Keratinocyte (primary cell): ENCODE measurements at regions not wholly inside any gene's neighbourhood (a gene's known extent, or its start where the extent isn't known, plus 50 kb on each side); places are given as distances from the start of the nearest gene placed in this dataset.

ENCODE experiments used
- EZH2 ChIP-seq: IDR thresholded peaks from one replicate; pipeline ENCODE4 v1.6.1; 2012; ENCODE audit warnings: inconsistent platforms, mild to moderate bottlenecking, low read length, moderate library complexity
- TF ChIP-seq, protein P1 (sequence below), 3 experiments: IDR thresholded peaks in 1 of 3; conservative IDR thresholded peaks in 1 of 3; optimal IDR thresholded peaks in 1 of 3; 2 replicates in 2 of 3; 3 replicates in 1 of 3; pipeline versions ENCODE3 to v1.5.1; 2011; ENCODE audit warnings: low read length in 3 of 3, mild to moderate bottlenecking in 3 of 3, moderate library complexity in 2 of 3, control low read depth in 1 of 3, inconsistent platforms in 1 of 3; ENCODE audit not compliant: insufficient read depth in 2 of 3; ENCODE audit errors: extremely low read depth in 1 of 3

DNA sequence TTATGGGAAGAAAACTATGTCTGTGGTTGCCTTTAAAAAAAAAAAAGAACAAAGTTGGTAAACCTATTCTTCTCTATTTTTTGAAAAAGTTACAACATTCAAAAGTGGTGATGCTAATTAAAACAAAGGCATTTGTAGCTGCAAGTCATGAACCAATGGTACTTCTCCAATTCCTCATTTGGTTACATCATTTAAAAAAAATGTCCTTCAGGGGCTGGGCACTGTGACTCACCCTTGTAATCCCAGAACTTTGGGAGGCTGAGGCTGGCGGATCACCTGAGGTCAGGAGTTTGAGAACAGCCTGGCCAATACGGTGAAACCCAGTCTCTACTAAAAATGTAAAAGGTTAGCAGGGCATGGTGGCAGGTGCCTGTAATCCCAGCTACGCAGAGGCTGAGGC lies 574.6 kb downstream of the VGLL3 start:
- TF ChIP-seq, protein P1, sequence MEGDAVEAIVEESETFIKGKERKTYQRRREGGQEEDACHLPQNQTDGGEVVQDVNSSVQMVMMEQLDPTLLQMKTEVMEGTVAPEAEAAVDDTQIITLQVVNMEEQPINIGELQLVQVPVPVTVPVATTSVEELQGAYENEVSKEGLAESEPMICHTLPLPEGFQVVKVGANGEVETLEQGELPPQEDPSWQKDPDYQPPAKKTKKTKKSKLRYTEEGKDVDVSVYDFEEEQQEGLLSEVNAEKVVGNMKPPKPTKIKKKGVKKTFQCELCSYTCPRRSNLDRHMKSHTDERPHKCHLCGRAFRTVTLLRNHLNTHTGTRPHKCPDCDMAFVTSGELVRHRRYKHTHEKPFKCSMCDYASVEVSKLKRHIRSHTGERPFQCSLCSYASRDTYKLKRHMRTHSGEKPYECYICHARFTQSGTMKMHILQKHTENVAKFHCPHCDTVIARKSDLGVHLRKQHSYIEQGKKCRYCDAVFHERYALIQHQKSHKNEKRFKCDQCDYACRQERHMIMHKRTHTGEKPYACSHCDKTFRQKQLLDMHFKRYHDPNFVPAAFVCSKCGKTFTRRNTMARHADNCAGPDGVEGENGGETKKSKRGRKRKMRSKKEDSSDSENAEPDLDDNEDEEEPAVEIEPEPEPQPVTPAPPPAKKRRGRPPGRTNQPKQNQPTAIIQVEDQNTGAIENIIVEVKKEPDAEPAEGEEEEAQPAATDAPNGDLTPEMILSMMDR (optimal IDR thresholded peaks at IDR 0.05 in 1 of 3, IDR thresholded peaks at IDR 0.05 in 1 of 3, conservative IDR thresholded peaks at IDR 0.05 in 1 of 3; ENCODE audit: extremely low read depth in 1 of 3, insufficient read depth in 2 of 3, low read length in 3 of 3): no peak
- TF ChIP-seq EZH2: no peak
